Fibroblast of lung (primary cell): ENCODE measurements at regions not wholly inside any gene's neighbourhood (a gene's known extent, or its start where the extent isn't known, plus 50 kb on each side); places are given as distances from the start of the nearest gene placed in this dataset.

Experiments
- EZH2 ChIP-seq: IDR thresholded peaks from 2 replicates; pipeline ENCODE4 v1.5.1; 2012; ENCODE audit warnings: low read length, control low read depth, mild to moderate bottlenecking; ENCODE audit errors: missing control alignments
- TF ChIP-seq, protein P1 (sequence below), 2 donors: IDR thresholded peaks in 1 of 2; conservative IDR thresholded peaks in 1 of 2; 1 replicate in 1 of 2; 2 replicates in 1 of 2; pipeline ENCODE4 v1.5.1; 2011 to 2012; ENCODE audit warnings: low read length in 2 of 2, control low read depth in 1 of 2, inconsistent platforms in 1 of 2, low read depth in 1 of 2, mild to moderate bottlenecking in 1 of 2

DNA sequence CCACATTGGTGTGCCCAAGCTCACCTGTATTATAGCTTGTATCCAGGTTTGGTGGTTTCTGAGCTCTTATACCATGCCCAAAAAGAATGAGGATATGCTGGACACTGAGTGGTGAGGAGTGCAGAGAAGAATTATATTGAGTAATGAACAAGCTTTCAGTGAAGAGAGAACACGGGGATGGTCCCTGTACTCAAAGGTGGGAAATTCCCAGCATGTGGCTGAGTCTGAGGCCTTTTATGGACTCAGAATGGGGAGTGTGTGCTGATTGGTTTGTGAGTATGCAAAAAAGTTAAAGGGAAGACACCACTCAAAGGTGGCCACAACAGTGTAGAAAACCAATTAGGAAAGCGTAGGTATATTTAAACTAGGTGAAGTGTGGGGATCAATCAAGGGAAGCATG is 191.2 kb upstream of the SLITRK6 start:
- TF ChIP-seq, protein P1, sequence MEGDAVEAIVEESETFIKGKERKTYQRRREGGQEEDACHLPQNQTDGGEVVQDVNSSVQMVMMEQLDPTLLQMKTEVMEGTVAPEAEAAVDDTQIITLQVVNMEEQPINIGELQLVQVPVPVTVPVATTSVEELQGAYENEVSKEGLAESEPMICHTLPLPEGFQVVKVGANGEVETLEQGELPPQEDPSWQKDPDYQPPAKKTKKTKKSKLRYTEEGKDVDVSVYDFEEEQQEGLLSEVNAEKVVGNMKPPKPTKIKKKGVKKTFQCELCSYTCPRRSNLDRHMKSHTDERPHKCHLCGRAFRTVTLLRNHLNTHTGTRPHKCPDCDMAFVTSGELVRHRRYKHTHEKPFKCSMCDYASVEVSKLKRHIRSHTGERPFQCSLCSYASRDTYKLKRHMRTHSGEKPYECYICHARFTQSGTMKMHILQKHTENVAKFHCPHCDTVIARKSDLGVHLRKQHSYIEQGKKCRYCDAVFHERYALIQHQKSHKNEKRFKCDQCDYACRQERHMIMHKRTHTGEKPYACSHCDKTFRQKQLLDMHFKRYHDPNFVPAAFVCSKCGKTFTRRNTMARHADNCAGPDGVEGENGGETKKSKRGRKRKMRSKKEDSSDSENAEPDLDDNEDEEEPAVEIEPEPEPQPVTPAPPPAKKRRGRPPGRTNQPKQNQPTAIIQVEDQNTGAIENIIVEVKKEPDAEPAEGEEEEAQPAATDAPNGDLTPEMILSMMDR (conservative IDR thresholded peaks at IDR 0.05 in 1 of 2, IDR thresholded peaks at IDR 0.05 in 1 of 2; ENCODE audit: low read depth in 1 of 2, low read length in 2 of 2) = no peak
- no peak for TF ChIP-seq EZH2
